GM19025 (cell line): ENCODE measurements at regions not wholly inside any gene's neighbourhood (a gene's known extent, or its start where the extent isn't known, plus 50 kb on each side); places are given as distances from the start of the nearest gene placed in this dataset.
"Not testable (repeated sequence)": the region's sequence is repeated elsewhere in the genome, so short reads cannot be mapped to it uniquely, and the experiment has no call there.

ENCODE experiments used
- ATAC-seq: cut with Tn5 transposase; IDR thresholded peaks from one replicate; pipeline ENCODE4 v1.9.1; 2021; ENCODE audit warnings: mild to moderate bottlenecking, low read depth, moderate library complexity; ENCODE audit not compliant: unreplicated experiment

- not testable (repeated sequence) for ATAC-seq
Observed at GRCh38 chr12:116327992-116328391, 50.5 kb upstream of the MED13L start.

- ATAC-seq: no peak
Observed at GRCh38 chr12:116331876-116332275, 54.4 kb upstream of the MED13L start.

- ATAC-seq: no peak
Observed at GRCh38 chr12:116332705-116333380, 55.4 kb upstream of the MED13L start.

GRCh38 chr12:116333402-116333801, 55.9 kb upstream of the MED13L start:
- ATAC-seq: no peak

GRCh38 chr12:116336542-116337065, 59.1 kb upstream of the MED13L start:
- peak; percentile 71 for ATAC-seq

GRCh38 chr12:116337312-116337711, 59.8 kb upstream of the MED13L start:
- no peak for ATAC-seq

GRCh38 chr12:116338064-116338846, 60.8 kb upstream of the MED13L start:
- ATAC-seq: no peak

GRCh38 chr12:116339062-116339461, 61.6 kb upstream of the MED13L start:
- ATAC-seq: no peak

- no peak for ATAC-seq
Observed at GRCh38 chr12:116339800-116340371, 62.4 kb upstream of the MED13L start.

- no peak for ATAC-seq
Observed at GRCh38 chr12:116343331-116343884, 65.9 kb upstream of the MED13L start.

GRCh38 chr12:116346222-116346621, 68.7 kb upstream of the MED13L start:
- no peak for ATAC-seq

GRCh38 chr12:116346741-116347140, 69.2 kb upstream of the MED13L start:
- no peak for ATAC-seq

- no peak for ATAC-seq
Observed at GRCh38 chr12:116347265-116347664, 69.8 kb upstream of the MED13L start.

GRCh38 chr12:116352315-116352835, 74.9 kb upstream of the MED13L start:
- no peak for ATAC-seq

- no peak for ATAC-seq
Observed at GRCh38 chr12:116353958-116354357, 76.5 kb upstream of the MED13L start.

GRCh38 chr12:116354534-116354933, 77.0 kb upstream of the MED13L start:
- no peak for ATAC-seq

- ATAC-seq: no peak
Observed at GRCh38 chr12:116354950-116355783, 77.7 kb upstream of the MED13L start.

- ATAC-seq: no peak
Observed at GRCh38 chr12:116358536-116358892, 81.0 kb upstream of the MED13L start.

- no peak for ATAC-seq
Observed at GRCh38 chr12:116358893-116359761, 81.6 kb upstream of the MED13L start.
